ENCODE measurements at regions not wholly inside any gene's neighbourhood (a gene's known extent, or its start where the extent isn't known, plus 50 kb on each side); places are given as distances from the start of the nearest gene placed in this dataset.

DNA sequence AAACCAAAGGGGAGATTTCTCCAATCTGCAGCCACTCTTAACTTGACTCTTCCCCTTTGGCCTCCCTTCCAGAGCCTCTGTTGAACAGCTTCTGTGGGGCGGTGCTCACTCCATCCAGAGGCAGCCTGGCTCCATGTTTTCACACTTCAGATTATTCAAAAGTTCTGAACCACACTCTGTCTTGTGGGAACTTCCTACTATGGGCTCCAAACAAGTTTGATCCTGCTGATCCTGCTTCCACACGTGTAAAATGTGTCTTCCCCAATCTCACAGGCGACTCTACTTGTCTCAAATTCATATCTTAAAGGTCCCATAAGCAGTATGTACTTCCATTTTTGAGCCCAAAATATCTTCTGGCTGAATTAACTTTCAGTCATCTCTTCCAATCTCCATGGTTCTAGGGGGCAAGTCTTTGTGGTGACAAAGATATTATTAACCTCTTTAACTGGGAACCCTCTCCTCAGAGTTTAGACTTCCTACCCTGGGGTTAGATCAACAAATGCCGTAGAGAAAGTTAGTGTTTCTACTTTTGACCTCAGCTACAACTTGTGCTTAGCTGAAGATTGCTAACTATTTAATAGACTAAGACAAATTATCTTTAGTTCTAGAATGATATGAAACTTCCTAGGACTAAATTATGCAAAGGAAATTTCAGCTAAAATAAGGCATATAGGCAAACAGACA lies 176.3 kb upstream of the BCL6 start:
- Histone ChIP-seq H3K27me3 (no peaks in the 10 kb centered on the region), H3K36me3 (no peaks in the 10 kb centered on the region), H3K27ac (no peak overlapping the region), H3K4me3 (replicated peaks in 1 of 3) (no peak overlapping the region), H3K4me1 (no peaks in the 10 kb centered on the region), H3K9me3 (no peaks in the 10 kb centered on the region)
- DNase-seq: no peak
- TF ChIP-seq CTCF (IDR thresholded peaks at IDR 0.05) (no peak), POLR2A (IDR thresholded peaks at IDR 0.05) (no peak)
- intact Hi-C loops (cut with DNase I): no loop called here
- WGBS, 2 donors: 69 to 75% methylated on average over 4 of the region's 4 CpGs

- Histone ChIP-seq H3K27ac (no peak overlapping the region), H3K27me3 (no peaks in the 10 kb centered on the region), H3K4me1 (no peaks in the 10 kb centered on the region), H3K9me3 (no peaks in the 10 kb centered on the region), H3K36me3 (no peaks in the 10 kb centered on the region), H3K4me3 (replicated peaks in 1 of 3) (no peak overlapping the region)
- 91 to 92% methylated on average over 3 of the region's 3 CpGs for WGBS, 2 donors
- intact Hi-C loops (cut with DNase I): no loop called here
- TF ChIP-seq POLR2A (IDR thresholded peaks at IDR 0.05) (no peak), CTCF (IDR thresholded peaks at IDR 0.05) (no peak)
- no peak for DNase-seq
These were observed 177.6 kb upstream of the BCL6 start for GRCh38 chr3:187922704-187923416.

DNA sequence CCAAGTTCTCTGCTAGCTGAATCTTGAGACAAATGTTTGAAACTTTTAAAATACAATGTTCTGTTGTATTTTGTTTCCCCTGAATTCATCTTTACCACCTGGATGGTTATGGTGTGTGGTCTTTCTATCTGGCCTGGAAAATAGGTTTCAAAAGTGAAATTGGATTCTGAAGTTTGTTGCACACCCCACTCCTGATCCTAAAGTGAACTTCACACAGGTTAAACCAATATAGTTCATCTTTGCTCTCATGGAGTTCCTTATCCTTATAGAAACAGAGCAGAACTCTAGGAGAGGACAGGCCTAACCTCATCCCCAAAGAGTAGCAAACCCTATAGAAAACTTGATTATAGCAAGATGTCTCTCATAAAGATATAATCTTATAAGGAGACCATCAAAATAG lies 179.4 kb upstream of the BCL6 start:
- Histone ChIP-seq H3K27ac (no peak overlapping the region), H3K4me1 (no peaks in the 10 kb centered on the region), H3K36me3 (no peaks in the 10 kb centered on the region), H3K27me3 (no peaks in the 10 kb centered on the region), H3K4me3 (replicated peaks in 1 of 3) (no peak overlapping the region), H3K9me3 (no peaks in the 10 kb centered on the region)
- intact Hi-C loops (cut with DNase I): no loop called here
- DNase-seq: no peak
- no peak for TF ChIP-seq CTCF (IDR thresholded peaks at IDR 0.05)
- TF ChIP-seq POLR2A (IDR thresholded peaks at IDR 0.05): no peak

DNA sequence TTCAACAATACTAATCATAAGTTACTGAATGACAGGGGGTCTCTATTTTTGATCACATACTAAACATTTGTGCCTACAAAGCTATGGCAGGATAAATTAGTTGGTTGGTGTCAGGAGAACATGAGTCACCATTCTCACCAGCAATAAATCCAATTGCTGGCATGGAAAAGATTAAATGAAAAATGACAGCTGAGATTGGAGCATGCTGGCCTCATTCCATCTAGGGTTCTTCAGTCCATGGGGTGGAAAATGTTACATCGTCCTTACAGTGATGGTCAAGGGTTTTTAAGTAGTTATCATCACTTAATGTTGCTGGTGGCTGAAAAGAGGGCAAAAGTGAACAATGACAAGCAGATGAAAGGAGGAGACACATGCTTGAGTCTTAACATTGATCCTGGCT lies 180.1 kb upstream of the BCL6 start:
- intact Hi-C loops (cut with DNase I): no loop called here
- no peak for DNase-seq
- 79 to 86% methylated on average over 1 of the region's 1 CpG for WGBS, 2 donors
- Histone ChIP-seq H3K9me3 (no peaks in the 10 kb centered on the region), H3K27ac (no peak overlapping the region), H3K36me3 (no peaks in the 10 kb centered on the region), H3K4me1 (no peaks in the 10 kb centered on the region), H3K27me3 (no peaks in the 10 kb centered on the region), H3K4me3 (replicated peaks in 1 of 3) (no peak overlapping the region)
- TF ChIP-seq CTCF (IDR thresholded peaks at IDR 0.05): no peak
- TF ChIP-seq POLR2A (IDR thresholded peaks at IDR 0.05): no peak

DNA sequence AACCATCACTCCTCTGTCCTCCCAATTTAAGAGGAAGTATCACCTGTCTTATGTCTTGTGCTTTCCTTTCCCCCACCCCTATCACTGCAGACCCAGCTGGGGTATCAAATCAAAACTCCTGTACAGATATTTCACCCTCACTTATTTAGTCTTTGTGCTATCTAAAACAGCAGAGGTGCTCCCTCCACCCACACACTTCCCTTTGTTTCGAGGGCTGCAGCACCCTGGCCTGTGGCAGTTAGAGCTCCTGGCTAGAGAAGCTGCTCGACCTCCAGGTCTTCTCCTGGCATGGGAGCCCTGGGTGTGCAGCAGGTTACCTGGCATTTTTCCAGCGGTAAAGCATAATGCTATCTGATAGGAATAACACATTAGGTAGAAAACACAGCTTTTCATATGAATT lies 181.4 kb upstream of the BCL6 start:
- Histone ChIP-seq H3K27ac (no peak overlapping the region), H3K4me3 (replicated peaks in 1 of 3) (no peak overlapping the region), H3K9me3 (no peaks in the 10 kb centered on the region), H3K4me1 (no peaks in the 10 kb centered on the region), H3K36me3 (no peaks in the 10 kb centered on the region), H3K27me3 (no peaks in the 10 kb centered on the region)
- WGBS, 2 donors: 82 to 85% methylated on average over 3 of the region's 3 CpGs
- intact Hi-C loops (cut with DNase I): no loop called here
- TF ChIP-seq CTCF (IDR thresholded peaks at IDR 0.05) (no peak), POLR2A (IDR thresholded peaks at IDR 0.05) (no peak)
- DNase-seq: no peak

All from thyroid gland (tissue), 4 donors.